ENCODE measurements at regions not wholly inside any gene's neighbourhood (a gene's known extent, or its start where the extent isn't known, plus 50 kb on each side); places are given as distances from the start of the nearest gene placed in this dataset.
A peak's percentile ranks its signal among the peaks of the same experiment; 100 is the strongest.

- H3K36me3 ChIP-seq = no peaks in the 10 kb centered on the region
- H3K4me2 ChIP-seq = no peak overlapping the region
- no peak overlapping the region for H3K9ac ChIP-seq
- no peak overlapping the region for H3K4me3 ChIP-seq
- no peaks in the 10 kb centered on the region for H4K20me1 ChIP-seq
- H3K27ac ChIP-seq = no peak overlapping the region
- TF ChIP-seq Cebpa-rat (IDR thresholded peaks at IDR 0.05) = no peak
- no peaks in the 10 kb centered on the region for H3K27me3 ChIP-seq
- peaks cover 0 to 6% (median 0%) of the 10 kb centered on the region in 10 experiments; a peak in 1 of 20 replicates for H3K4me1 ChIP-seq
- H3K9me3 ChIP-seq (replicated peaks in 1 of 11) = peaks cover 0 to 16% (median 7%) of the 10 kb centered on the region in 11 experiments; a peak in 14 of 22 replicates
Measured at GRCh38 chr10:118452098-118452497, 110.0 kb upstream of the FAM204A start.

DNA sequence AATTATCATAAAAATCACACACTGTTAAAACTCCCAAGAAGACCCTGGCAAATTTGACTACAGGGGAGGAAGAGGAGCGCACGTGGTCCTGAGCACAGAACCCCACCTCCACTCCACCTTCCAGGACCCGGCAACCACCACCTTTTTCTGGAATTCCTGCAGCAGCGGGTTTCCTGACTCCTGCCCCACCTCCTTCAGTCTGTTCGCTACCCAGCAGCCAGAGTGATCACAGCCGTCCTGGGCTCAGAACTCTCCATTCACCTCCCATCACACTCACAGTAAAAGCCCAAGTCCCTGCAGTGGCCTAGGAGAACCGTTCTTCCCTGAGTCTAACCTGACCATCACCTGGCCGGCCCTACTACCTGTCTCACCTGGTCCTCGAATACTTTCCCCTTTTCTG lies 107.4 kb upstream of the FAM204A start:
- no peak for TF ChIP-seq Cebpa-rat (IDR thresholded peaks at IDR 0.05)

GRCh38 chr10:118448744-118449143 lies 106.6 kb upstream of the FAM204A start:
- Histone ChIP-seq H3K36me3 (no peaks in the 10 kb centered on the region), H3K27me3 (no peaks in the 10 kb centered on the region), H3K4me1 (peaks cover 0 to 17% (median 0%) of the 10 kb centered on the region in 10 experiments; a peak in 6 of 20 replicates), H3K27ac (no peak overlapping the region), H3K9me3 (replicated peaks in 1 of 11) (peaks cover 0 to 16% (median 7%) of the 10 kb centered on the region in 11 experiments; a peak in 14 of 22 replicates), H3K4me2 (no peak overlapping the region), H3K4me3 (no peak overlapping the region), H3K9ac (no peak overlapping the region), H4K20me1 (no peaks in the 10 kb centered on the region)
- no peak for TF ChIP-seq Cebpa-rat (IDR thresholded peaks at IDR 0.05)

More for the DNA sequence above, 107.4 kb upstream of the FAM204A start:
- H3K36me3 ChIP-seq = no peaks in the 10 kb centered on the region
- no peak overlapping the region for H3K4me3 ChIP-seq
- peaks cover 0 to 17% (median 0%) of the 10 kb centered on the region in 10 experiments; a peak in 6 of 20 replicates for H3K4me1 ChIP-seq
- no peaks in the 10 kb centered on the region for H4K20me1 ChIP-seq
- no peaks in the 10 kb centered on the region for H3K27me3 ChIP-seq
- H3K9ac ChIP-seq = no peak overlapping the region
- no peak overlapping the region for H3K27ac ChIP-seq
- peaks cover 0 to 16% (median 7%) of the 10 kb centered on the region in 11 experiments; a peak in 14 of 22 replicates for H3K9me3 ChIP-seq (replicated peaks in 1 of 11)
- H3K4me2 ChIP-seq = no peak overlapping the region

GRCh38 chr10:118447478-118448270 lies 105.5 kb upstream of the FAM204A start:
- TF ChIP-seq Cebpa-rat (IDR thresholded peaks at IDR 0.05) = no peak
- Histone ChIP-seq H3K27me3 (no peaks in the 10 kb centered on the region), H3K4me1 (peaks cover 0 to 17% (median 0%) of the 10 kb centered on the region in 10 experiments; a peak in 6 of 20 replicates), H3K9me3 (replicated peaks in 1 of 11) (peaks cover 0 to 15% (median 7%) of the 10 kb centered on the region in 11 experiments; a peak in 14 of 22 replicates), H3K36me3 (no peaks in the 10 kb centered on the region), H3K4me3 (no peak overlapping the region), H3K4me2 (peak overlapping the region in 1 of 11 experiments; percentile 24; a peak in 2 of 22 replicates), H3K9ac (no peak overlapping the region), H4K20me1 (no peaks in the 10 kb centered on the region), H3K27ac (no peak overlapping the region)

- Histone ChIP-seq H3K4me3 (no peak overlapping the region), H3K9ac (no peak overlapping the region), H4K20me1 (no peaks in the 10 kb centered on the region), H3K4me1 (peaks cover 0 to 17% (median 0%) of the 10 kb centered on the region in 10 experiments; a peak in 6 of 20 replicates), H3K9me3 (replicated peaks in 1 of 11) (peaks cover 0 to 5% (median 0%) of the 10 kb centered on the region in 11 experiments; a peak in 2 of 22 replicates), H3K36me3 (no peaks in the 10 kb centered on the region), H3K27ac (no peak overlapping the region), H3K4me2 (peak overlapping the region in 3 of 11 experiments; percentile 24 to 53 (median 36); a peak in 4 of 22 replicates), H3K27me3 (no peaks in the 10 kb centered on the region)
- TF ChIP-seq Cebpa-rat (IDR thresholded peaks at IDR 0.05) = no peak
Measured at GRCh38 chr10:118445535-118445934, 103.4 kb upstream of the FAM204A start.

DNA sequence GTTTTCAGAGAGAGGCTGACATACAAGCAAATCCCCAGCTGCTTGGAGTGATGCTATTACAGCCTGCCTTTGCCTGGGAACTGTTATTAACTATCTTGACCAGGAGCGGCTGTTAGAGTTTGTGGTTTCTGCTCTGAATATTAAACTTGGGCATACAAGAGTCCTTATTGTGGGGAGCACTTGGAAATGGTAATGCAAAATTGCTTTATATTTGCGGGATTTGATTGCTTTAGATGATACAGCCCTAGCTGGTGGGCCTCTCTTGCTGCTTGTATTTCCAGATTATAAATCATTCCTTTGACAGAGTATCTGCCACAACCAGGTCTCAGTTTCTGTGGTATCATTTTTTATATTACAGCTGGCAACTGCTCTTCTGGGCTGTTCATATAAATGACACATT lies 101.9 kb upstream of the FAM204A start:
- H4K20me1 ChIP-seq = no peaks in the 10 kb centered on the region

GRCh38 chr10:118442032-118442431 lies 99.9 kb upstream of the FAM204A start:
- no peaks in the 10 kb centered on the region for H3K36me3 ChIP-seq
- H3K9ac ChIP-seq = no peak overlapping the region
- H3K4me1 ChIP-seq = peaks cover 0 to 21% (median 0%) of the 10 kb centered on the region in 10 experiments; a peak in 6 of 20 replicates
- no peaks in the 10 kb centered on the region for H3K27me3 ChIP-seq
- no peak overlapping the region for H3K4me3 ChIP-seq
- TF ChIP-seq Cebpa-rat (IDR thresholded peaks at IDR 0.05) = no peak
- no peak overlapping the region for H3K4me2 ChIP-seq
- H4K20me1 ChIP-seq = no peaks in the 10 kb centered on the region
- peaks cover 0 to 5% (median 0%) of the 10 kb centered on the region in 11 experiments; a peak in 2 of 22 replicates for H3K9me3 ChIP-seq (replicated peaks in 1 of 11)
- H3K27ac ChIP-seq = no peak overlapping the region

More for the DNA sequence above, 101.9 kb upstream of the FAM204A start:
- Histone ChIP-seq H3K4me2 (no peak overlapping the region), H3K4me1 (peaks cover 0 to 27% (median 0%) of the 10 kb centered on the region in 10 experiments; a peak in 6 of 20 replicates), H3K9me3 (replicated peaks in 1 of 11) (peaks cover 0 to 5% (median 0%) of the 10 kb centered on the region in 11 experiments; a peak in 2 of 22 replicates), H3K4me3 (no peak overlapping the region), H3K9ac (no peak overlapping the region), H3K27ac (no peak overlapping the region), H3K27me3 (no peaks in the 10 kb centered on the region), H3K36me3 (no peaks in the 10 kb centered on the region)
- no peak for TF ChIP-seq Cebpa-rat (IDR thresholded peaks at IDR 0.05)

DNA sequence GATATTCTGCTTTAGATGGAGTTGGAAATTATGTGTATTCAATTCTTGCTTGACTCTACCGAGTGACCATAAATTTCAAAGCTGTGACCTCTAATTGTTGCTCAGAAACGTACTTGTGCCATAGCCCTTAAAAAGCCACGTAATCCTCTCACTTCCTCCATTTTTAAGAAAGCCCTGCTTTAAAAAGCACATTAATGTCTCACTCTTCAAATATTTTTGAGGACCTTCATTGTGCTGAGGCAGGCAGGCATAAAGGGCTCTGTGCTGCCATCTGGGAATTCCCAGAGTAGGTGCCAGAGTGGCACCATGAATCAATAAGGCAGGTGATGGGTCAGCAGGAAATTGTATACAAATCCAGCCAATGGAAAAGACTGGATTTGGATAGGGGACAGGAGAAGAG lies 97.7 kb upstream of the FAM204A start:
- H3K36me3 ChIP-seq = no peaks in the 10 kb centered on the region

GRCh38 chr10:118436742-118437141 lies 94.6 kb upstream of the FAM204A start:
- H3K4me2 ChIP-seq = no peak overlapping the region
- H3K27ac ChIP-seq = no peak overlapping the region
- peaks cover 0 to 3% (median 0%) of the 10 kb centered on the region in 11 experiments; a peak in 2 of 22 replicates for H3K9me3 ChIP-seq (replicated peaks in 1 of 11)
- no peak overlapping the region for H3K4me3 ChIP-seq
- H3K9ac ChIP-seq = no peak overlapping the region
- H3K27me3 ChIP-seq = no peaks in the 10 kb centered on the region
- no peak for TF ChIP-seq Cebpa-rat (IDR thresholded peaks at IDR 0.05)
- H3K36me3 ChIP-seq = no peaks in the 10 kb centered on the region
- no peaks in the 10 kb centered on the region for H4K20me1 ChIP-seq
- peaks cover 0 to 11% (median 0%) of the 10 kb centered on the region in 10 experiments; a peak in 5 of 20 replicates for H3K4me1 ChIP-seq

More for the DNA sequence above, 97.7 kb upstream of the FAM204A start:
- Histone ChIP-seq H3K4me3 (no peak overlapping the region), H3K27ac (no peak overlapping the region), H3K4me2 (peak overlapping the region in 3 of 11 experiments; percentile 17 to 55 (median 18); a peak in 5 of 22 replicates), H4K20me1 (no peaks in the 10 kb centered on the region), H3K9ac (no peak overlapping the region), H3K4me1 (peaks cover 0 to 11% (median 0%) of the 10 kb centered on the region in 10 experiments; a peak in 5 of 20 replicates), H3K27me3 (no peaks in the 10 kb centered on the region), H3K9me3 (replicated peaks in 1 of 11) (peaks cover 0 to 5% (median 0%) of the 10 kb centered on the region in 11 experiments; a peak in 2 of 22 replicates)
- no peak for TF ChIP-seq Cebpa-rat (IDR thresholded peaks at IDR 0.05)

Measured in BLaER1 treated with 17β-estradiol and CSF1 and Interleukin-3, amounts not matched to agents 10 nM and 100 nM (cell line).